NCI-H2107 treated with DMSO at 0.1 percent for 48 hours (cell line): ENCODE measurements at regions not wholly inside any gene's neighbourhood (a gene's known extent, or its start where the extent isn't known, plus 50 kb on each side); places are given as distances from the start of the nearest gene placed in this dataset.

ENCODE experiments used
- DNase-seq: peaks from one replicate; lab custom pipeline; 2025; ENCODE audit not compliant: unreplicated experiment; lab: John Stamatoyannopoulos, UW

DNA sequence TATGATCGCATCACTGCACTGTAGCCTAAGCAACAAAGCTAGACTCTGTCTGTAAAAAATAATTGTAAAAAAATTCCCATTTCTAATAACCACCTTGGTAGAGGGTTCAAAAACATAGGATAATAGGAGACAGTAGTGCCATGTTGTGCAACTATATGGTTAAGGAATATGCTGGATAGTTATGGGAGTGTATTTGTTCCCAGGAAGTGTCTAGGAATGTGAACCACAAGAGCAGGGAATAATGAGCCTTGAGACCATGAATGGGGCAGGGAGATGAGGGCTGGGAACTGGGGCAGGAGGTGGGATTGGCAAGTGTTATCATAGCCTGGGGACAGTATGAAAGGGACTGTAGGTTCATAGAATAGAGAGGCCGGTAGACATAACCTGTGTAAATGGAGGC, 50.4 kb downstream of the RUSC2 start:
- no peak for DNase-seq

DNA sequence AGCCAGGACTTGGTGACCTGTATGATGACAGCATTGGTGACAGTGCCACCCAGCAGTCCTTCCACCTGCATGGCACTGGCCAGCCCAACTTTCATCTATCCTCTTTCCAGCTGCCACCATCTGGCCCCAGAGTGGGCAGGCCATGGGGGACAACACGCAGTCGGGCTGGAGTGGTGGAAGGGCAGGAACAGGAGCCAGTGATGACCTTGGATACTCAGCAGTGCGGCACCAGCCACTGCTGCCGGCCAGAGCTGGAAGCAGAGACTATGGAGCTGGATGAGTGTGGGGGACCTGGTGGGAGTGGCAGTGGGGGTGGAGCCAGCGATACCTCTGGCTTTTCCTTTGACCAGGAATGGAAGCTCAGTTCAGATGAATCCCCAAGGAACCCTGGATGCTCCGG, 56.9 kb downstream of the RUSC2 start:
- no peak for DNase-seq

GRCh38 chr9:35547889-35548418, 57.1 kb upstream of the TESK1 start:
- DNase-seq, result no peak

- DNase-seq, result no peak
Observed at GRCh38 chr9:35548571-35548970, 56.5 kb upstream of the TESK1 start.

DNA sequence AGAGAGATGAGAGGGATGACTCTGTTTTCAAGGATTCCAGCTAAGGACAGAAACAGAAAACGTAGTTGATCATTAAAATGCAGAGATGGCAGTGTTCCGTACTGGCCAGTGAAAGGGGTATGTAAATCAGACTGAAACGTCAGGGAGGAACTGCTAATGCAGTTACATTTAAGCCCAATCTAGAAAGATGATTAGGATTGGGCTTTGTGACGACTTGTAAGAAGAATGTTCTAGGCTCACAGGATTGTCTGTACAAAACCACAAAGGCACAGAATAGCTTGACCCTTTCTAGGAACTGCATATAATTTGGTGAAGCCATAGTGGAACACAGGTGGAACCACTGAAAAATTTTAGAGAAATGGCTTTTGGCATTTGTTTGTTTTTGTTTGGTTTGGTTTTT, 55.6 kb upstream of the TESK1 start:
- DNase-seq, result no peak

DNA sequence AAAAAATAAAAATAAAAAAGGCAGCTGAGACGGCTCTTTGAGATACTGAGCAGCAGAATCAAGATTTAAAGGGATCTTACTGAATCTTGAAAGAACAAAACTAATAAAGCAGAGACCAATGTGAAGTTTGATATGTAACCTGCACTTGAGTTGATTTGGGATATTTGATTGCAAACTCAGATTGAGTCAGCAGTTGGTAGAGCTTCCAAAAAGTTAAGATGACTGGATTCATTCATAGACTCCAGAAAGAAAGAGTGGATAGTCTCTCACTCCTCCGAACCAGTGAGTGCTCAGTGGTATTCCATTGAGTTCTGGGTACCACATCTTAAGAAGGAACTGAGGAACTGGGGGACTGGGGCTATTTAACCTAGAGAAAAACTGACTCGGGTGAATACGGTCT, 52.7 kb upstream of the TESK1 start:
- no peak for DNase-seq

DNA sequence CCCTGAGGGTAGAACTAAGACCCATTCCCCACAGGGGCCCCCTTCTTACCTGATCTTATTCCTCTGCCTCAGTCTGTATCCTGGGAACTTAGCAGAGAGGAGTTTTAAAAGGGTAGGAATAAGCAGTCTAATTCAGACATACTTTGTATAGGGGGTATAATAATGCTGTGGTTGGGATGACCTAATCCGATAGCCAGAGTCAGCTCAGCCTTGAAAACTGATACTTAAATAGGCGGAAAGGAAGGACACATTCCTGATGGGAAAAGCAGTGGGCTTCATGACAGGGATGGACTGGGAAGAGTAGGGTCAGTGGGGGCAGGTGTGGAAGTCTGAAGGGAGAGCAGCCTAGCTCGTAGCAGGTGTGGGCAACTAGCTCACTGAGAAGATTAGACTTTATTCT, 52.2 kb upstream of the TESK1 start:
- peak; percentile 21 for DNase-seq

DNA sequence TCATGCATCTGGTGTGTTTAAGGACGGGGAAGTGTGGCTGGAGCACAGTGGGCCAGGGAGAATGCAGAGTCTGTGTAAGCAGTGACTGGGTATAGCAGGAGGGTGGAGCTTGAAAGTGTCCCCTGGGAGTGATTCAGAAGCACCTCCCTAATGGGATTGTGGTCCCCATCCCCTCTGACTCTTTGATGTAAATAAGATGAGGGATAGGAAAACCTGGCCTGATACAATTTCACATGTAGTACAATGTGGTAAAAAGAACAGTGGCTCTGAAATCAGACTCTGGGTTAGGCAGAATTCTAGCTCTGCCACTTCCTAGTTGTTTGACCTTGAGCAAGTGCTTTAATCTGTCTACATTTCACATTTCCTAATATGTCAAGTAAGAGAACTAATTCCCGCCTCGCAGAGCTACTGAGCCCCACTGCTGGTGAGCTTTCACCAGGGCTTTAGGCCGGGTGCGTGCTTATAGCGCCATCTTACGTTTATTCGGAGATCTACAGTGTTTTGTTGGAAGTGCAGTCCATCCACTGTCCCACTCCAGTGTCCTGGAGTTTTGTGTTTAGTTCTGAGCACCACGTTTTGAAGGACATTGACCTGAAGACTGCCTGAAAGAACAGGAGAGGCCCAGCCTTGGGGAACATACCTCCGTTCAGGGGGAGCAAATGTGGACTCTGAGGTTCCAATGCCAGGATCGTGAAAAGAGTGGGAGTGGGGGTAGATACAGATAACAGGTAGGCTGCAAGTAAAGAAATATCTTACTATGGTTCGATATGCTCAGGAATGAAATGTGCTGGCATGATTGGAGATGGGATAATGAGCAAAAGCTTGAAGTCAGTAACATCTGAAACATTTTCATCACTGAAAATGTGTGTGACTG, 51.2 kb upstream of the TESK1 start:
- peak; percentile 90 for DNase-seq

- no peak for DNase-seq
Observed at GRCh38 chr9:35555246-35555701, 49.8 kb upstream of the TESK1 start.
